IMR-90 (cell line): ENCODE measurements at regions not wholly inside any gene's neighbourhood (a gene's known extent, or its start where the extent isn't known, plus 50 kb on each side); places are given as distances from the start of the nearest gene placed in this dataset.
A peak's percentile ranks its signal among the peaks of the same experiment; 100 is the strongest.

Source experiments
- ATAC-seq: fragments of 200-7000 bp; cut with Tn5 transposase; 2 replicates; pipeline ENCODE4 v1.9.1; 2020; ENCODE audit warnings: low read depth, mild to moderate bottlenecking, moderate library complexity
- BruUV-seq: library from RNA; stranded (reverse); fragments of 400-500 nt; replicated peaks from 2 replicates; lab custom pipeline; 2021; lab: Mats Ljungman, UMichigan
- CTCF ChIA-PET: fragments of 300-600 bp; formaldehyde crosslinking; extraction: SDS; loops from one replicate; lab custom pipeline; 2021; ENCODE audit warnings: antibody characterized with exemption; lab: Yijun Ruan, JAX
- POLR2A ChIA-PET: fragments of 300-600 bp; sonication (Branson Sonifier 250); formaldehyde crosslinking; loops from one replicate; lab custom pipeline; 2022; ENCODE audit warnings: antibody characterized with exemption; ENCODE audit not compliant: unreplicated experiment; lab: Charles Lee
- DNase-seq: peaks from one replicate; pipeline ENCODE4 v3.0.0; 2013
- H2AFZ ChIP-seq: replicated peaks from 2 replicates; pipeline ENCODE3; 2013; ENCODE audit warnings: low read length, mild to moderate bottlenecking; ENCODE audit not compliant: poor library complexity
- H2AK5ac ChIP-seq: 2 replicates; pipeline ENCODE4 v1.6.1; 2013; ENCODE audit warnings: low read depth, low read length, inconsistent platforms
- H2AK9ac ChIP-seq: replicated peaks from 2 replicates; pipeline ENCODE3; 2013; ENCODE audit warnings: mild to moderate bottlenecking, low read depth, low read length, moderate library complexity; ENCODE audit not compliant: poor library complexity
- H2BK120ac ChIP-seq: 2 replicates; pipeline ENCODE4 v1.6.1; 2013; ENCODE audit warnings: low read depth, low read length, inconsistent platforms
- H2BK15ac ChIP-seq: 3 replicates; pipeline ENCODE4 v1.6.1; 2013; ENCODE audit warnings: low read depth, low read length, inconsistent platforms
- H2BK20ac ChIP-seq: 2 replicates; pipeline ENCODE4 v1.6.1; 2013; ENCODE audit warnings: low read depth, mild to moderate bottlenecking, inconsistent platforms, low read length, moderate library complexity
- H2BK5ac ChIP-seq: 2 replicates; pipeline ENCODE4 v1.6.1; 2013; ENCODE audit warnings: mild to moderate bottlenecking, low read depth, low read length, inconsistent platforms; ENCODE audit not compliant: poor library complexity, severe bottlenecking
- H3K14ac ChIP-seq: replicated peaks from 2 replicates; pipeline ENCODE4 v1.6.1; 2013; ENCODE audit warnings: low read depth, low read length, inconsistent platforms
- H3K18ac ChIP-seq: 2 replicates; pipeline ENCODE4 v1.6.1; 2013; ENCODE audit warnings: low read depth, low read length, control low read depth
- H3K23ac ChIP-seq: 2 replicates; pipeline ENCODE4 v1.6.1; 2013; ENCODE audit warnings: low read depth, low read length, inconsistent platforms
- H3K27ac ChIP-seq: 2 replicates; pipeline ENCODE4 v1.5.1; 2013; ENCODE audit warnings: mild to moderate bottlenecking, control low read depth, low read length; ENCODE audit not compliant: insufficient read depth
- H3K27me3 ChIP-seq: 2 replicates; pipeline ENCODE4 v1.6.1; 2013; ENCODE audit warnings: low read length; ENCODE audit not compliant: control insufficient read depth, insufficient read depth
- H3K36me3 ChIP-seq: 2 replicates; pipeline ENCODE4 v1.6.1; 2013; ENCODE audit warnings: low read length, mixed read lengths; ENCODE audit not compliant: control insufficient read depth, insufficient read depth
- H3K4ac ChIP-seq: 2 replicates; pipeline ENCODE4 v1.6.1; 2013; ENCODE audit warnings: low read depth, low read length, inconsistent platforms
- H3K4me1 ChIP-seq: 2 replicates; pipeline ENCODE4 v1.6.1; 2013; ENCODE audit warnings: low read length, mixed read lengths; ENCODE audit not compliant: control insufficient read depth, insufficient read depth
- H3K4me2 ChIP-seq: 2 replicates; pipeline ENCODE4 v1.6.1; 2013; ENCODE audit warnings: low read depth, mild to moderate bottlenecking, control low read depth, low read length, moderate library complexity
- H3K4me3 ChIP-seq: 2 replicates; pipeline ENCODE4 v1.5.1; 2013; ENCODE audit warnings: low read depth, mild to moderate bottlenecking, control low read depth, low read length, moderate library complexity; ENCODE audit not compliant: insufficient read depth
- H3K56ac ChIP-seq: 2 replicates; pipeline ENCODE4 v1.6.1; 2013; ENCODE audit warnings: low read length, inconsistent platforms; ENCODE audit not compliant: insufficient read depth; ENCODE audit errors: extremely low read depth
- H3K79me1 ChIP-seq, 2 experiments: 2 replicates each; pipeline ENCODE4 v1.6.1; 2013; ENCODE audit warnings: low read length in 2 of 2, inconsistent platforms in 1 of 2, low read depth in 1 of 2
- H3K9ac ChIP-seq: 2 replicates; pipeline ENCODE4 v1.6.1; 2013; ENCODE audit warnings: low read depth, low read length, control low read depth
- H3K9me1 ChIP-seq: 2 replicates; pipeline ENCODE4 v1.6.1; 2013; ENCODE audit warnings: low read length, inconsistent platforms; ENCODE audit not compliant: insufficient read depth
- H3K9me3 ChIP-seq: 2 replicates; pipeline ENCODE4 v1.6.1; 2013; ENCODE audit warnings: low read length; ENCODE audit not compliant: control insufficient read depth, insufficient read depth
- H4K20me1 ChIP-seq: 2 replicates; pipeline ENCODE4 v1.6.1; 2013; ENCODE audit warnings: low read length, inconsistent platforms; ENCODE audit not compliant: insufficient read depth
- H4K5ac ChIP-seq: 2 replicates; pipeline ENCODE4 v1.6.1; 2013; ENCODE audit warnings: mild to moderate bottlenecking, low read depth, low read length, control low read depth
- H4K8ac ChIP-seq, 2 experiments: 2 replicates each; pipeline ENCODE4 v1.6.1; 2013; ENCODE audit warnings: low read depth in 2 of 2, low read length in 2 of 2, control low read depth in 1 of 2, inconsistent platforms in 1 of 2
- H4K91ac ChIP-seq: 2 replicates; pipeline ENCODE4 v1.6.1; 2013; ENCODE audit warnings: low read depth, low read length, inconsistent platforms; ENCODE audit not compliant: insufficient read depth
- CEBPB ChIP-seq: IDR thresholded peaks from 2 replicates; pipeline ENCODE4 v1.6.1; 2012; ENCODE audit warnings: low read depth, low read length, improper control_type of control experiment
- SMC3 ChIP-seq: fragments of 150-350 bp; IDR thresholded peaks from 2 replicates; pipeline ENCODE4 v1.6.1; 2016; ENCODE audit warnings: low read depth, mild to moderate bottlenecking, antibody characterized with exemption, low read length, moderate library complexity
- dilution Hi-C: fragments of 300-500 bp; cut with HindIII; formaldehyde crosslinking; loops from one replicate; pipeline ENCODE4 v1.14.3; 2018; ENCODE audit warnings: low sequenced_read_pairs; ENCODE audit not compliant: unreplicated experiment
- in situ Hi-C: fragments of 300-500 bp; cut with MboI; formaldehyde crosslinking; loops from 3 replicates; pipeline ENCODE4 v1.14.3; 2019; ENCODE audit warnings: low sequenced_read_pairs, inconsistent platforms, mixed read lengths
- intact Hi-C: fragments of 100-400 bp; cut with micrococcal nuclease; formaldehyde crosslinking; loops from 2 replicates; pipeline ENCODE4 v1.10.0; 2022

DNA sequence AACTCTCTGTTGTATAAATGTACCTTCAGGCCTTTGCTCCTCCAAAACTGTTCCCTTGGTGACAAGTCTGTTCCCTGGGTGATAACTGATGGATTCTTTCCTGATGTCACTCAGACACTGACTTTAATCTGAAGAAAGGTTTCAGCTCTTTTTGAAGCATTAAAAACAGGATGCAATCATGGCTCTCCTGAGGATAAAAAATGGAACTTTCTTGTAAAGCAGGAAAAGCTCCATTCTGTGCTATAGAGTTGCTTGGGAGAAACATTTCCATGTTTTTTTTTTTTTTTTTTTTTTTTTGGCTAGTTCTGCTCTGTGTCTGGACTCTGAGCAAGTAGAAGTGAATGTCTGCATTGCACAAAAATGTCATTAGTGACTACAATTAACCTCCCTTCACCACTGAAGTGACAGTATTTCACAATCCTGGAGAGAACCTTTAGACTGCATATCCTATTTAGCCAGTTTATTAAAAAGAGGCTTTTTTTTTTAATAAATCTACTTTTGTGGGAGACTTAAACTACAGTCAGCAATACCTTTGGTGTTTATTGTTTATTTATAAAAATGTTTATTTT, 101.7 kb upstream of the PRMT6 start:
- H3K9ac ChIP-seq: no peak overlapping the region
- no peak overlapping the region for H4K8ac ChIP-seq
- no peak for DNase-seq
- H3K18ac ChIP-seq: no peak overlapping the region
- no peaks in the 10 kb centered on the region for H3K79me1 ChIP-seq
- H3K4ac ChIP-seq: no peak overlapping the region
- H4K20me1 ChIP-seq: no peaks in the 10 kb centered on the region
- H2AK5ac ChIP-seq: no peak overlapping the region
- no peak overlapping the region for H2BK20ac ChIP-seq
- H2BK5ac ChIP-seq: no peak overlapping the region
- no peaks in the 10 kb centered on the region for H3K36me3 ChIP-seq
- no peak overlapping the region for H2AK9ac ChIP-seq
- H3K4me2 ChIP-seq: no peak overlapping the region
- H2AFZ ChIP-seq: no peak overlapping the region
- H3K9me3 ChIP-seq: no peaks in the 10 kb centered on the region
- H3K14ac ChIP-seq: no peak overlapping the region
- no peak overlapping the region for H2BK120ac ChIP-seq
- H4K91ac ChIP-seq: no peak overlapping the region
- TF ChIP-seq SMC3: no peak
- TF ChIP-seq CEBPB: 0 out of 2 replicates have a peak, but pooled peaks have one; percentile 25
- ChIA-PET CTCF (no interaction called here), POLR2A (no interaction called here)
- intact Hi-C loops: no loop called here
- dilution Hi-C loops: no loop called here
- H3K27me3 ChIP-seq: no peaks in the 10 kb centered on the region
- ATAC-seq: no peak
- no peaks in the 10 kb centered on the region for H3K4me1 ChIP-seq
- no peak overlapping the region for H3K4me3 ChIP-seq
- H4K5ac ChIP-seq: no peak overlapping the region
- H3K9me1 ChIP-seq: no peaks in the 10 kb centered on the region
- no peak overlapping the region for H3K23ac ChIP-seq
- no TSS peak for BruUV-seq
- no peak overlapping the region for H3K56ac ChIP-seq
- H3K27ac ChIP-seq: no peak overlapping the region
- no peak overlapping the region for H2BK15ac ChIP-seq
- in situ Hi-C loops: no loop called here
